Glomerular visceral epithelial cell (primary cell): ENCODE measurements at regions not wholly inside any gene's neighbourhood (a gene's known extent, or its start where the extent isn't known, plus 50 kb on each side); places are given as distances from the start of the nearest gene placed in this dataset.
A peak's percentile ranks its signal among the peaks of the same experiment; 100 is the strongest.

Experiments used
- DNase-seq: peaks from one replicate; pipeline ENCODE4 v3.0.0-alpha.2; 2016; ENCODE audit errors: extremely low spot score

DNA sequence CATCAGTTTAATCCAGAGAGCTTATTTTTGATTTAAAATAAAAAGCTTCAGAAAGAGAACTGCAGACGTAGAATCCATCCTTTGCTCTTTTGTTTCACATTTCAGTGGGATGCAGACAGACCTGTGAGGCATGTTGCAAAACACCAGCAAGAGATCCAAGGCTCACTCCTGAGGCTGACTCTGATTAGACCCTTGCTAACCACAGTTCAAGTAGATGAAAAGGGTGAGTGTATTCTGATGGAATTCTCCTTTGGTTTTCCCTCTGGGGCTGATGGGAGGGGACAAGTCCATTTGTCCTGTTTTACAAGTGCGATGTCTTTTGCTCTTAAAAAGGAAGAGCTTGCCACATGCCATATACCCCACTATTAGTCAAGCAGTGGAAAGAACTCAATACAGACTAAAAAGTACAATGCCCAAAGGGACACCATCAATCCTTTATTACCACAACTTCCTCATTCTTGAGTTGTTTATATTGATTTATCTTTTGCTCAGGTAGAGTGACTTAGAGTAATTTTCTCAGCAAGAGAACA is 772.7 kb downstream of the MAFB start:
- no peak for DNase-seq

DNA sequence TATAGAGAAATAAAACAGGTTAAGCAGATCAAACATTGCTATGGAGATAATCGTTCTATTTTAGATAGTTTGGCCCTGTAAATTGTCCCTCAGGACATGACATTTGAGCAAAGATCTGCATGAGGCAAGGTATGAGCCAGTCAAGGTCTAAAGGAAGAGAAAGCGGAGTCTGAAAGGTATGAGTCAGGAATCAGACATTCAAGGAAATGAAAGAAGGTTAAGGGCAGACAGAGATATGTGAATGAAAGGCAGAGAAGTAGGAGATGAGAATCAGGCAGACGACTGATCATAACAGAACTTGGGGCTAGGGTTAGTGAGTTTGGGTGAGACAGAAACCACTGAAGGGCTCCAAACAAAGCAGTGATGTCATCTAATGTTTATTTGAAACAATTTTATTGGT is 775.8 kb downstream of the MAFB start:
- DNase-seq, result no peak

DNA sequence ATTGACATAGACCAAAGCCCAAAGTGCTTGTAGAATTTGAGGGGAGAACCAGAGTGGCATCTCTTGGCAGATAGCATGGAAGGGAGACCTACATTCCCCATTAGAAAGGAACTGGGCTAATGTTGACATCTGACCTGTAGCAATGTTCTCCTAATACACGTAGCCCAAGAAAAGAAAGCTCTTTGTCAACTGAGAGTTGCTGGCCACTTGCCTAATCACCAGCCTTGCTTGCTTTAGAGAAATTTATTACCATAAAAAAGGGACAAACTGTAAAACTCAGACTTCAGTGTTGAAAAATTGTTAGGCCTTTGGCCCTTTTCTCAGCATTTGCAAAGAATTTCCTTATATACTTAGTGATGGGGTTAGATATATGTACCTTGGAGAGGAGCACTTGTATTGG is 777.5 kb downstream of the MAFB start:
- DNase-seq, result no peak

- DNase-seq, result no peak
Measured at GRCh38 chr20:39910536-39910935, 778.5 kb downstream of the MAFB start.

DNA sequence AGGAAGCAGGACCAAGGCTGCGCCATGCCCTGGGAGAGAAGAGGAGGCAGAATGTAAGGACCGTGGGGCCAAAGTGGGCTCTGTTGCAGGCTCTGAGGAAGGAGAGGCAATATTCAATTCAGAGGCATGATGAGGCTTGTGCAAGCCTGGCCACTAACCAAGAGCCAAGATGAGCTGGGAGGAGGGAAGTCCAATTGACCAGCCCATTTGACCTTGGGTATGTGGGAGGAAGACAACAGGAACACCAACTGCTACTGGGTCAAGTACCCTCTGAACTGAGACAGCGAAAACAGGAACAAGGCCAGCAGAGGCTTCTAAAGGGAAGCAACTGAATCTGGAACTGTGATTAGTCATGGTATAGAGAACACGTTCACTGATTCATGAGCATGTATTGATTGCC is 779.6 kb downstream of the MAFB start:
- DNase-seq, result no peak

DNA sequence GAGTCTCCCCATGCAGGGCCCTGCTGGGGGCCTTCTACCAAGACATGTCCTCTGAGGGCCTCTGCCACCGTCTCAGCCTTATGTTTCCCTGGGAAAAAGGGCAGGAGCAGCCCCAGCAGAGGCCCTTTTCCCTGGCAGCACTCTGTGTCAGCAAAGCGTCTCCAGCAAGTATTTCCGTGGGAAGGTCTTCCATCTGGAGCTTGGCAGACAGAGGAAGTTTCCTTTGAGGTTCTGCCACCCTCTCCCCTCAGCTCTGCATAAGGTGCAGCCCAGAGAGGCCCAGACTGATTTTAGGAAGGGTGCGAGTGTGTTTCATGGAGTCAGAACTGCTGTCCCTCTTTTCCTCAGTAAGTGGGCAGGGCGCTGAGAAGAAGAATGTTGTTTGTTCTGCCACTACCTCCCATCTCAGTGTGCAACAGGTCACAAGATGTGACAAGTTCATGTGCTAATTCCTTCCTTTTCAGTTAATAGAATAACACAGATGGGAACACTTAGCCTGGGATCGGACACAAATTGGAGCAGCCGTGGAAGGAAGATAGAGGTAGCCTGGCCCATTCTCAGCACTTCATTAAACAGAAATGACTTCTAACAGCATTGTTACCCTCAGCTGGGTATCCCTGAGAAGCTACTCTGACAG is 784.4 kb downstream of the MAFB start:
- DNase-seq, result no peak

GRCh38 chr20:39903806-39904465 is 785.1 kb downstream of the MAFB start:
- DNase-seq, result no peak

DNA sequence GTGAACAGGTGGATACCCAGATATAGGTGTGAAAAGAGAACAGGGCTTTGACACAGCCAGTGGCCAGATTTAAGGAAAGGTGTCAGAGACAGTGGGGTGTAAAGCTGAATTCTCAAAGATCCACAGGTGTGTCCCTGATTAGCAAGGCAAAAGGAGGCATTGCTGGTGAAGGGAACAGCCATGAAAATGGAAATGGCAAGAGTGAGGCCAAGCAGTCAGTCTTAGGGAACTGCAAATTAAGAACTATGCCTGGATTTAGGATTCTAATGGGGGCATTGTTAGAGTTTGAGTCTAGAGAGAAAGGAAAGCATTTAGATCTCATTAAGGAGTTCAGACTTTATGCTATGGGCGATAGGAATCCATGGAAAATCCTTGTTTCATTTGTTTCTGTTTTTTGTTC is 789.2 kb downstream of the MAFB start:
- no peak for DNase-seq

DNA sequence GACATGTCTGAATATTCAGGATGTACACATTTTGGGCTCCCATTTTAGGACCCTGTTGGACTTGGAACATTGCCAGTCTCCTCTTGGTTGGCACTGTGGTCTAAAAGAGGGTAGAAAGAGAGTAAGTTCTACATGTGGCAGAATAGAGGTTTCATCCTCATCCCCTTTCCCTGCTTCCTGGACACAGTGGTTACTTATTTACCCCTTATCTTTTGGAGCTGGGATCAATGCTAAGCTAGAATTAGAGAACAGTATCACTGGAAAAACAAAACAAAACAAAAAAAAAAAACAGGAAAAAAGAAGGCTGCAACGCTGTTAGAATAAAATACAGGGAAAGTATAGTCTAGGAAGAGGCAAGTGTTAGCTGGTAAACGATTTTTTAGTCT is 790.6 kb downstream of the MAFB start:
- no peak for DNase-seq

DNA sequence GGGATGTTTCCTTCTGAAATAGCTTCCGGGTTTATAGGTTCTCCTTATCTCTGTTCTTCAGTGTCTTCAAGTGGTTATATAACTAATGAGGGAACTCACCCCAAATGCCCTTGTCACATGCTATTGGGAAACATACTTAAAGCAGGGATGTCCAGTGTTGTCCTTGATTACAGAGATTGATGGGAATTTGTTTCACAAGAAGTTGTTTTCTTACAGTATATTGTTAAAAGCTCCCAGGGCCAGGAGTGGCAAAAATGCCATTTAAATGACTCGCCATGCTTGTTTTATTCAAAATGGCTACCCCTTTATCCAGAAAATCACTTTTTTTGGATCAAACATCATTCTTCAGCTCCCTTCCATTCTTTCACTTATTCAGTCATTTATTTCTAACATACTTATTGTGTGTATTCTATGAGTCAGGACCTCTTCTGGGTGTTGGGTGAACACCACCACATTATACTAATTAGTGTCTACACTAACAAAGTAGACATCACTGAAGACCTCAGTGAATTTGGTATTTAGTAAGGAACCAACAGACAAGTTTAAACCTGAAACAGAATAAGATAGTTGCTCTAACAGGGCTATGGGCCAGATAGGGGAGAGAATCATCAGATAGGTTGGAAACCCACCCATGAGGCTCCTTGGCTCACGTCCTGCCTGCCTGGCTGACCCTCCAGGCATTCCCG is 791.1 kb downstream of the MAFB start:
- DNase-seq, result no peak

GRCh38 chr20:39897058-39897457 is 792.0 kb downstream of the MAFB start:
- no peak for DNase-seq

DNA sequence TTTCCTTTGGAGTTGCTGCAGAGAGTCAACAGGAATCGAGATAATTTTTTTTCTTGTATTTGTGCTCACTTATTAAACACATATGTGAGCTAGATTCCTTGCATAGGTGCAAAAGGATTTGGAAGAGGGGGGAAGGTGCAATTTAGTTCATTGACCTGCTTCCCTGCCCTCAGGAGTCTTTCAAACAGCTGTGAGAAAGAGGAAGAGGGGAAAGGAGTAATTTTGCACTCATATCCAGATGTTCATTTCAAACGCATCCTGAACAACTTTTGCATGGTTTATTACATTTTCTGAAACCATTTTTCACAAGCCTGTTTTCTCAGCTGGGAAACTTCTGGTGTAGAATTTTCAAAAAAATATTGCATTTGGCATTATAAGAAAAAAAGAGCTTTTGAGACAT is 795.0 kb downstream of the MAFB start:
- no peak for DNase-seq

GRCh38 chr20:39893003-39893685 is 795.9 kb downstream of the MAFB start:
- DNase-seq, result peak; percentile 13

- DNase-seq, result no peak
Measured at GRCh38 chr20:39890697-39891096, 798.3 kb downstream of the MAFB start.

DNA sequence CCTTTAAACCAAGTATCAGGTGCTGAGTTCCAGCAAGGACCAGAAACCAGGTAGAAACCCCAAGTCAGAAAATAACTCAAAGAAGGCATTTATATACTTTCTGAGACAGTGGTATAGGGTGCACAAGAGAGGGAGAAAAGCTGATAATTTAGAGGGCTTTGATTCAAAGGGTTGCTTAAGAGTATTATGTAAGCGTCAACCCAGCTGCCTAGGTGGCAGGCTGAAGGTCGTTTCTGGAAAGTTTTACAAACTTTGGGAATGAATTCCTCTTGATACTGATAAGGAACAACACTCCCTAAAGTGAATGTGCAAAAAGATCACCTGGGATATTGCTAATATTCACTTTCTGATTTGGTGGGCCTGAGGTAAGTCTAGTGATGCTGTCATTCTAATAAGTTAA is 800.7 kb downstream of the MAFB start:
- no peak for DNase-seq

DNA sequence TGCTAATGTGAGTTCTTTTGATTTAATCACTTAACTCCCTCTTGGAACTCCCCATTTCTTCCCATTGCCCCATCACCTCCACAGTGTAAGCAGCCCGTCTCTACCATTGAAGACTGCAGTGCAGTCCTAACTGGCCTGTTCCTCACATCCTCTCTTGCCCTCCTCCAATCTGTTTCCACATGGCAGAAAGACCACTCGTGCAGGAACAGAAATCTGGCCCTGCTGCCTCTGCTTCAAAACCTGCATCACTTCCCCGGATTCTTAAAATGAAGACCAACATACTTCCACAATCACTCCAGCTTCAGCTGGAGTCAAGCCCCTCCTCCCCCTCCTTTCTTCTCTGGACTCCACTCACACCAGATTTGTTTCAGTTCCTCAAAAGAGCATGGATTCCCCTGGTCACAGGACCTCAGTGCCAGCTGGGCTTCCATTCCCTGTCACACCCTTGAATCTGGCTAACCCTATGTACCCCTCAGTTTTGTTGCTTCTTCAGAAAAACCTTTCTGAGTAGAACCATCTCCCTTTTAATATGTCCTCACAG is 802.3 kb downstream of the MAFB start:
- no peak for DNase-seq

- DNase-seq, result peak; percentile 13
Measured at GRCh38 chr20:39885975-39886649, 802.9 kb downstream of the MAFB start.

DNA sequence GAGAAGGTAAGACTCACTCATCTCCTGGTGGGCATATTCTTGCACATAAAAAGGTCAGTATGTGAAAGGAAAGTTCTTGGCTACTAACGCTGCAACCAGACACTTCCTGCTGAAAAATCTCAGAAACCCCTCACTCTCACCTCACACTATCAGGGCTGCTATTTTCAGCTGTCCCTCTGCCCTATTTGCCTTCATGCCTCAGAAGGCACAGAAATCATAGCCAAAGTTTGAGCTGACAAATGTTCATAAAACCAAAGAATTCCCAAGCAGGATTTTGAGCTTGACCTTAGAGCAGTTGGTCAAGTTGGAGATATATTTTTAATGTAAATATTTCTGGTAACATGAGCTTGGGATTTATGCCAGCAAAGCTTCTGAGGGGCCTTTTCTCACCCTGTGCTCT is 806.2 kb downstream of the MAFB start:
- DNase-seq, result no peak

GRCh38 chr20:39880890-39881289 is 808.1 kb downstream of the MAFB start:
- DNase-seq, result no peak

GRCh38 chr20:39879296-39879695 is 809.7 kb downstream of the MAFB start:
- no peak for DNase-seq

DNA sequence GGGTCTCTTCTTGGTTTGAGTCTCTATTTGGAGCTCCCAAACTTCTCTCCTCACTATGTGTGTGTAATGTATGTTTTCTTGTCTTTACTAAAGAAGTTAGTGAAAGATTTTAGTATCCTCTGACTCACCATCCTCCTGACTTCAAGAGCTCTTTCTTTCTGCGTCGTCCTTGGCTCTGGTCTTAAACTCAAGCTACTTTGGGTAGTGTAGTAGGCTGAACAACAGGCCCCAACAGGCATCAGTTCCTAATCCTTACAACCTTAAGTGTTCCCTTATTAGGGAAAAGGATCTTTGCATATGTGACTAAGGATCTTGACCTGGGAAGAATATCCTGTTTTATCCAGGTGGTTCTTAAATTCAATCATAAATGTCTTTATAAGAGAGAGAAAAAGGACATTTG is 810.2 kb downstream of the MAFB start:
- DNase-seq, result no peak

- DNase-seq, result no peak
Measured at GRCh38 chr20:39878320-39878719, 810.7 kb downstream of the MAFB start.
